ENCODE measurements at regions not wholly inside any gene's neighbourhood (a gene's known extent, or its start where the extent isn't known, plus 50 kb on each side); places are given as distances from the start of the nearest gene placed in this dataset.

DNA sequence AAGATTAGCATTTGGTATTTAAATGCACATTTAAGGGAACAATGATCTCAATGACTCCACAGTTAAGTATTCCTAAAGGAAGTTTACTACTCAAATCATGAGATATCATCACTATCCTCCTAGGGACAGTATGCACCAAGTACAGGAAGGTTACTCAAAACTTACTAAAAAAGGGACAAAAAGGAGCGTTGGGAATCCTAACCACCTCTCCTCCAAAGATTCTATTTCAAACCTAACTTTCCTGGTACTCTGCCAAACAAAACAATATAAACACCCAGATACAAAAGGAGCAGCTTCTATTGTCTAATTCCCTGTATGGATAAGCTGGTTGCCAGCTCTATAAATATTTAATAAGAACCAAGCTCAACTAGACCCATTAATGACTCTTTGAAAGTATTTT, 377.7 kb downstream of the NUAK1 start:
- no peak for DNase-seq

DNA sequence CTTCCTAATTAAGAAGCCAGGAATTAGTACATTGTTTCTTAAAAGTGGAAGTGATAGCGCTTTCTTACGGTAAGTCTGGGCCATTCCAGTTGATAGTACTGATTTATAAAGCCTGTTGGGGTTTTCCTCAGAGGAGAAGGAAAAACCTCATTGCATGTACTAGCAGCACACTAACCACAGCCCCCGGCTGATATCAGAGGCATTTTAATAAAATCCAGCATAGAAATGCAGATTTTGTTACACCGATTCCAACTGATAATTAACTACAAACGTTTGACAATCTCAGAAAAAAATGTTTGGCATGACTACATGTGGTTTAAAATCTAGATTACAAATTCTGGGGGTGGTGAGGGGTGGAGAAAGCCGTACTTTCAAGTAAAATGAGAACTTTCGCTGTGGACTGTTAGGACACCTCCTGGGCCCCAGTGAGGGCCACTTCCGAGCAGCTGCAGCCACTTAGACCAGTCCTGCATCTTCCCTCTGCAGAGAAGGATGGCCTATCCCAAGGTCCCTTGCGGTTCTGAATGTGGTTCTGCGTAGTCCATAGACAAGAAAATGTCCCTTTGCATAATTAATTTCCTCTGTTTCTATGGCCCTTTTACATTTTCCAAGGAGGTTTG, 374.4 kb downstream of the NUAK1 start:
- no peak for DNase-seq

DNA sequence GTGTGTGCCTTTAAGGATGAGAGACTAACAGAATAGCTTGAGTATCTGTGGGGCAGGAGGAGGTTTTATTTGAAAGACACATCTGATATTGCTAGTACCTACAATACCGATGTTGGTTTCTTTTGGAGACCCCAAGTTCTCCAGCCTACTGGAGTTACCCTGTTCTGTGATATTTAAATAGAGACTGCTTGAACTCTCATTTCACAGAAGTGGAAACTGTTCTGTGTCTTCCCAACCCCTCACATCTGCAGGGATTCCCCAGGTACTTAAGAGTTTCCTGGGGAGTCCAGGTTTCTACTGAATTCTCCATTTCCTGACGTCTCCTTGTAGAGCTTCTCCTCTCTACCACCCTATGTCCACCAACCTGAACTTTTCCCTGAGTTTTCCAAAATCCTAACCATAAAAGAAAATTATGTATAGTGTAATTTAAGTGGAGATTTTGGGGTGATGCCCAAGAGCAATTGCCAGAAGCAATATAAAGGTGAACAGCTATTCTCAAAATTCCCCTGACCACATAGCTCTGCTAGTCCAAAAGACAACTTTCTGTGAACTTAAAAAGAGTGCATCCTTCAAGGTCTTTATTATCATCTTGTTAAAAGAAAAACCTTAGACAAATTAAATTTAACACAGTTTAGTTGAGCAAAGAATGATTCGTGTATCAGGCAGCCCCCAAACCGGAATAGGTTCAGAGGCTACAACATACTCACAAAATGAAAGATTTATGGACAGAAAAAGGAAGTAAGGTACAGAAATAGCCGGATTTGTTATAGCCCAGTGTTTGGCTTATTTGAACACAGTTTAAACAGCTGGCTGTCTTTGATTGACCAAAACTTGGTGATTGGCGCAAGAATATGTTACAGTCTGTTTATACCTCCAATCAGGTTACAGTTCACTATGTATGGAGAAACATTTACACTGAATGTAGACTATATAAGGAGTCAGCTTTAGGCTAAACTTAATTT, 373.4 kb downstream of the NUAK1 start:
- DNase-seq: no peak

DNA sequence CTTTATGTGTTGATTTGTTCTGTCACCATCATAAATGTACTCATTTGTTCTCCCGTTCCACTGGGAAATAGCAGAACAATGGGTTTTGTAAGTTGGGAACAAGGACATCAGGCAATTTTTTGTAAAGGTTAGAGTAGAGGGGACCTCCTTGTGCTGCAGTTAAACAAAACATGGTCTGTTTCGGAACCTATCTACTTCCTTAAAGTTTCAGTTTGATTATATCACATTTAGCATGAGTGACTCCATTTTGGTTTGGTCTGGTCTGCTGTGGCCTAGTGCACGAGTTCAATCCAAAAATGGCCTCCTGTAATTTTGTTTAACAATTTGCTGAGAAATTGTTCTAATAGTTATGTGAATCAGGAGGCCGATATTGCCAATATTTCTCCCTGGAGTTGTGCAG, 372.7 kb downstream of the NUAK1 start:
- DNase-seq: no peak

DNA sequence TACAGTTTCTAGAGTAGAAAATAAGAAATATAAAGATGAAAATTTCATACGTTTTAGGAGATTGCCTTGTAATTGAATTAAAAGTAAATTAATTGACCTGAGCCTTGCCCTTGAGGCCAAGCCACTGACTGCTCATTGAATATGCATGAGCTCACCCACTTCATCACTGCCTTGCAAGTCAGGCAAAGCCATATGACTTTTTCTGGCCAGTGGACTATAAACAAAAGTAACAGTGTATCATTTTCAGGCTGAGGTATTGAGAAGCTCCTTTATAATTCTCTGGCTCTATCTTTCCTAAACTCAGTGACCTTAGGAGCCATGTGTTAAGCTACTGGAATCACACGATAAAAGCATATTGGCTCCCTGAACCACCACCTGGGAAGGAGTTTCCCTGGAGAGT, 369.3 kb downstream of the NUAK1 start:
- DNase-seq: no peak

DNA sequence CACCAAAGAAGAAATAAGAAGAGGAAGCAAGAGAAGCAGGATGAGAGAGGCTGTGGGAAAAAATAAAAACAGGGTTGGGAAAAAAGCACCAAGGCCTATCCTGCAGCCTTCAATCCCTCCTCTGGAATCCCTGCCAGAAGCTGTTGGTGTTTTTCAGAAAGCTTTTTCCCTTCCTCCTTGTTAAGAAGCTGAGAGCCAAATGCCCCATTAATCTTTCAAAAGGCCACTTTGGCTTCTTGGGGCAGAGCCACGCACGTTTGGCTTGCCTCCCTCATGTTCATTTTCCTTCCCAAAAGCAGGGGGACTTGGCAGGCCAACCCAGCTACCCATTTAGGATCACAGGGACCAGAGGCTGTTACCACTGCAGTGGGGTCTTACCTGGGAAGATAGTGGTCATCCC, 365.3 kb downstream of the NUAK1 start:
- no peak for DNase-seq

DNA sequence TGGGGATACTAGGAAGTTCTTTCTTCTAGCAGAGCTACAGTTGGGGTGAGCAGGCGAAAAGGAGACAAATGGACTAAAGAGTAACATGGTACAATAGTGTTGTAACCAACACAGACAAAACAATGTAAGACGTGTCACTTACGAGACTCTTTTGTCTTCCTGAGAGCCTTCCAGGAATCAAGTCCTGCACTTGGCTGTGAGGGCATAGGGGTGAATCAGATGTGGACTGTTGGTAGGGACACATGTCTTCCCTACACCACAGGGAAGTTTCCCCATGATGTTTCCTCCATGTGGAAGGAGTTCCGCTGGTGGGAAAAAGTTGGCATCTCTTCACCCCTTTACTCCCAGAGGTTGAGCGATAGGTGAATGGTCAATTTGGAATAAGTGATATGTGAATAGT, 364.7 kb downstream of the NUAK1 start:
- DNase-seq: no peak

DNA sequence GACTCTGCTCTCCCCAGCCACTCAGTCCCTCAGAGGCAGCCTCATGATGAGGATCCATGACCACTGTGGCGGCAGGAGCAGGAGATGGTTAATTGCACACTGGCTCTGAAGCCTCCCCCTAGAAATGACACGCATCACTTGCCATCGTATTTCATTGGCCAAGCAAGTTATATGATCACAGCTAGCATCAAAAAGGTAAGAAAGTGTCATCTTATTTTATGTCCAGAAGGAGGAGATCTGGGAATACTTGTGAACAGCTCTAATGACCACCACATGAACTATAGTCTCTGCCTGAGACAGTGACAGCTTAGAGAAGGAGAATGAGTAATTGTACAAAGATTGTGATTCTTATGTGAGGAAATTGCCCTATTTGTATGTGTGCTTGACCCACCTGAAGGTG, 363.4 kb downstream of the NUAK1 start:
- no peak for DNase-seq

DNA sequence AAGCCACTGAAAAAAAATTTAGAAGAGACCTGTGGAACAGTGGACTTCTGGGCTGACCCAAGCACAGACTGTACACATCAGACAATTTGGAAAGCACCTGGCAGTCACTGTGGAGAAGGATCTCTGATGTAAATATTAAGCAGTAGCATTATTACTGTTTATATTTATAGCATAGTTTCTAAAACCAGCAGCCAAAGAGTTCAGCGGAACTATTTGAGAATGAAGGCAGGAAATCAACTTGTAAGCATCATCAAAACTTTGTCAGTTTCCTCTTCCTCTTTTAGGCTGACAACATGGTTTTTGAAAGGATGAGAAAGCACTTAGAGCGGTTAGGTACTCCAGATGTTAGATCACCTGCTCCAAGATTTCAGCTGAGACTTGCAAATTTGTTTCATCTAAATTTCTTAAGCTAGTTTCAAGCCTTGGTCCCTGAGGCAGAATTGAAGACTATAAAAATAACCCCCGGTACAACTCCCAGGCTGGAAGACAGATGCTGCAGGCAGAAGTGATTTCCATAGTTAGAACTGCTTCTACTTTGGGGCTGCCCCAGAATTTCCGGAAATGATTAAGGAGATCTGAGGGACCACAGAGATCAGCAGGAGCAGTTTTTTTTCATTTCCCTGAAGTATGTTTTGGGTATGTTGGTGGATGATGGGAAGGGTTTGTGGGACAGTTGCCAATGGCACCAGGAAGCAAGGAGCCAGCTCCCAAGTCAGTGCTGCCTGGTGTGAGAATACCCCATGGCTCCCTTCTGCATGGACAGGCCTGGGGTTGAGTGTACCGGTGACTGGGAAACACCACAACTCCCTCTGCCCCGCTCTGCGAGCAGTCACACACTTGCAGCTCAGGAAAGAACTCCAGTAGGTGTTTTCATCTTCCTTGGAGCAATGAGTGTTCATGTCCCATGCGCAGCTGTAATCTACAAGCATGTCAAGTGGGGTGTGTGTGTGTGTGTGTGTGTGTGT, 354.5 kb downstream of the NUAK1 start:
- no peak for DNase-seq

DNA sequence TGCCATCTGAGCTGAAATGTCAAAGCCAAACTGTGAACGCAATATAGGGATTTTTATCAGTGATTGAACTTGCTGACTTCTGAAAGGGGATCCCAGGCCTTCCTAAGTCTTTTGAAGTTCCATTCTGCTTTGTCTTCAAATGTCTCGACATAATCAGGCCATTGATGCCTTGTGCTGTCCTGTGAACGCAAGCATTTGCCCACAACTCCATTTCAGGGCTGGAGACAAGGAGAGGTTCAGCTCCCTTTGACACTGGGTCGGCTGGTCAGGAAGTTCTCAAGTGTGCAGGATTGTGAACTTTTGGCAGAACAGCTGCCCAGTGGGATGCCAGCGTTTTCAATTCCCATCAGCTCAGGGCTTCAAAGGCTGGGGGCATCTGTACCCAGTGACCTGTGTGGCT, 345.3 kb downstream of the NUAK1 start:
- no peak for DNase-seq

DNA sequence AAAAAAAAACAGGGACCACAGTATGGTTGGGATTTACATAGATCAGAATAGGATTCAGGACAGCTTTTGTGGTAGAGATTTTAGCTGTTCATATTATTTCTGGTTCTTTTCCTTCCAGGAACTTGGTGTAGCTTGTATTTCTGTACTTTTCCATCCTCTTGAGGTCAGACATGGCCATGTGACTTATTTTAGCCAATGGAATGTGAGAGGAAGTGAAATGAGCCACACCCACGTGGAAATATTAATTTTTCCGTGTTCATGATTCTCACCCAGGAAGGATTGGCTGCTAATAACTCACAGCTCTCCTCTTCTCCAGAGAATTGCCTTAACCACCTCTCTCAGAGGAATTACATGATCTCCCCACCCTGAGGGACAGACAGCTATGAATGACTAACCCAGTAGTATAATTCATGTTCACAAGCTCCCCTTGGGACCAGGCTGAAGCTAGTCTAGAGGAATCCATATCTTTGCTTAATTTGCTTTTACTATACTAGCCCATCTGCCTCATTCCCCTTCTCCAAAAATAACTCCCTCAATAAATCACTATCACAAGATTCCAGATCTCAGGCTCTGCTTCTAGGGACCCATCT, 340.4 kb downstream of the NUAK1 start:
- no peak for DNase-seq

DNA sequence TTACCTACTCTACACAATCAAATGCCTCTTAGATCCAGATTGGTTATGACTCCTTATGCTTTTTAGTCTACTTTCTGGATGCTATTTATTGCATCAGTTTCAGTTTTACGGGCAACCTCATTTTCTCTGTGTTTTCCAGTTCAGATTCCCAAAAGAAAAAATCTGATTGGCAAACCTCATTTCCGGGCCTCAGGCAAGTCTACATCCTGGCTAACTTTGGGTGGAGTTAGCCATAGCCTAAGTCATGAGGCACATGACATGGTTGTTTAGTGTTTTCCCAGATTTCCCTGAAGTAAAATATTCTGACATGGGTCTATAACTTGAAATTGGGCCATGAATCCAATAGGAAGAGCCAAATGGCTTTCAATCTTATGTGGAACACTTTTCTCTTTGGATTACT, 339.7 kb downstream of the NUAK1 start:
- DNase-seq: no peak

DNA sequence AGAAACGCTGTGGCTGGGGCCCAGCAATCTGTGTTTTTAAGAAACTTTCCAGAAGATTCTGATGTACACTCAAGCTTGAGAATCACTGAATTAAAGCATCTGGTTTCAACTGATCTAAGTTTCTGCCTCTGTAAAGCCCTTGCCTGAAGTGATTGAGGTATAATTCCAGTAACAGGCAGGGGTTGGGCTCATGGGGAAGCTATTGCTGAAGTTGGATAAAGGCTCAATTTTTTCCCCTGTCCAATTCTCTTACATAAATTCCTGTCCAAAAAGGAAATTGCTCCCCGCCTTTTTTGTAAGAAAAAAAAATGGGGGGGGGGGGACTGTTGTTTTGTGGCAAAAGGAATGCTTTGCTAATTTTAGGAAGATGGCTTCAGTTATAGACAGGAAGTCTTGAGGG, 337.4 kb downstream of the NUAK1 start:
- no peak for DNase-seq

DNA sequence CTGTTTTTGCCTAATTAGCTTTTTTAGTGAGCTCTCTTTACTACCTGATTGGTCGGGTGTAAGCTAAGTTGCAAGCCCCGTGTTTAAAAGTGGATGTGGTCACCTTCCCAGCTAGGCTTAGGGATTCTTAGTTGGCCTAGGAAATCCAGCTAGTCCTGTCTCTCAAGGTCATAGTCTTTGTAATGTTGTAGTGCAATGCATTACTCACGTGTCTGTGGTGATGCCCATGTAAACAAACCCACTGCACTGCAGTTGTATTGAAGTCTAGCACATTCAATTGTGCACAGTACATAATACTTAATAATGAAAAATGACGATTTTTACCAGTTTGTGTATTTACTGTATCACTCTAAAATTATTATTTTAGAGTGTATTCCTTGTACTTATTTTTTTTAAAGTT, 335.5 kb downstream of the NUAK1 start:
- no peak for DNase-seq

DNA sequence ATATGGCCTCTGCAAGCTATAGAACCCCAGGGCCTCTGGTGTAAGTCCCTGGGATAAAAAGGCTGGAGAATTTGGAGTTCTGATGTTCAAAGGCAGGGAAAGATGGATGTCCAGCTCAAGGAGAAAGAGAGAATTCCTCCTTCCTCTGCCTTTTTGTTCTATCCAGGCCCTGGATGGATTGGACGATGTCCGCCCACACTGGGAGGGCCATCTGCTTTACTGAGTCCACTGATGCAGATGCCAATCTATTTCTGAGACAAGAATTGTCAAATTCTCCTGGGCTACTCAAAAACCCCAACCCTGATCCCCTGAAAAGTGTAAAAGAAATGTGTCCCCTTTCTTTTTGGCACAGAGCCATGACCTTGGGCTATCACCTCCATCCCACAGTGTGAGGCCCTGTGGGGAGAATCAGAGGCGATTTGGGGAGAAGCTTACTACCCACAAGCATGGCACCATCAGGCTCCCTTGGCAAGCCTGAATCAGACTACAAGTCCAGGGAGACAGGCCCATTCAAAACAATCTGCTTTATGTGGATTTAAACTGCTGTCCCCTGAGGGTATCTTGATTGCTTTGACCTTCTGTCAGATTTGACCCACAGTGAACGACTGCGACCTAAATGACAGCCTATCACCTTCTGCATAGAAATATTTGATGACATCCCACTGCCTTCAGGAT, 334.0 kb downstream of the NUAK1 start:
- DNase-seq: no peak

DNA sequence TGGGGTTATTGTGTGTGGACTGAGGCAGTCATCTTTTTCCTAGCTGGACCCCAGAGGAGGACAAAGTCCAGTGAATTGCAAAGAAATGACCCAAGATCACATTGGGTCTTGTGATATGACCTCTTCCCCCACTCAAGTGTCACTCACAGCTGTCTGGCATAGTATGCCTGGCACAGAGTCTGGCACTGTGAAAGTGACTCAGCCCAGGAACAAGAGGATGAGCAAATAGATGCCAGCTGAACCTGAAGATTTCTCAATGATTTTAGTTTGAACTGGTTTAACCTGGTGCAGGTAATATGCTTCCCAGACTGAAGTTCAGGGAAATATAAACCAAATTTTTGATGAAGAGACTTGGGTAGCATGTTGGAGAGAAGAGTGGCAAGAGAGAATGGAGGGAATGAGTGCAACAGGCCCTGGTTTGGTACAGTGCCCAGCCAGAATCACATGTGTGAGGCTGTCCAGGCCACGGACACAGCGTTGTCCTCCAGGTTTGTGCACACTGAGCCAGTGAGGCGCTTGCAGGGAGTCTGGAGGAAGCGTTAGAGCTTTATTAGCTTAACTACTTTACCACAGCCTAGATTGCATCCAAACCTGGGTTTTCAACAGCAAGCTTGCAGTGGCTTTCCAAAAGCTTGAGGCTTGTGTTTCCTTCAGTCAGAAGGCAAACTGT, 332.9 kb downstream of the NUAK1 start:
- DNase-seq: no peak

DNA sequence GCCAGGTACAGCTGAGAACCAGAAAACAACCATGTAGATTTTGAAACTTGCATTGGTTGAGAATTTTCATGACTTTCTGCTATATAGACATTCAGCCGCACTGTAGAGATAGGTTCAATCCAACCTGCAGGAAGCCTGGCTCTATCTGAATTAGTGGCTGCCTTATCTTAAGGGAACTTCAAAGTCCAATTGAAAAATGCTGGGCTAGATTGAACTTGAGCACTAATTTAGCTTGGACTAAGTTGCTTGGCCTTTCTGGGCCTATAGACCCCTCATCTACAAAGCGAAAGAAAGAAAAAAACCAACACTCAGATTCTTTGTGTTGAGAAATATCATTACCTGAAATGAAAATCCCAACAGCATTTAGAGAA, 332.4 kb downstream of the NUAK1 start:
- DNase-seq: no peak

DNA sequence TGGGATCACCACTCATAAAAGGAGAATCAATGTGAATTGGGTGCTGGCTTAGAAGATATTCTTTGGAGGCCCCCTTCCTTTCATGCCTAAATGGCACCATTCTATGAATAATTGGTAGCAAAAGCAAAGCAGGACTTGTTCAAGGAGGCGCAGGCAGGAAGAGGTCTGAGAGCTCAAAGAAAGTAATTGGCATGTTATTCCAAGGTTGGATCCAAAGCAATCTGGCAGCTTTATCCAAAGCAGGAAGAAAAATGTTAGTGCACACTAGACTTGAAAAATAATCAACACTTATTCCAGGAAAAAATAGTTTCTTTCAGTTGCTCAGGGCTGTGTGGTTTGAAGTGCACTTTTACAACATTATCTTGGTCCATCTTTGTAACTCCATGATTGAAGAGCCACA, 326.4 kb downstream of the NUAK1 start:
- DNase-seq: no peak

DNA sequence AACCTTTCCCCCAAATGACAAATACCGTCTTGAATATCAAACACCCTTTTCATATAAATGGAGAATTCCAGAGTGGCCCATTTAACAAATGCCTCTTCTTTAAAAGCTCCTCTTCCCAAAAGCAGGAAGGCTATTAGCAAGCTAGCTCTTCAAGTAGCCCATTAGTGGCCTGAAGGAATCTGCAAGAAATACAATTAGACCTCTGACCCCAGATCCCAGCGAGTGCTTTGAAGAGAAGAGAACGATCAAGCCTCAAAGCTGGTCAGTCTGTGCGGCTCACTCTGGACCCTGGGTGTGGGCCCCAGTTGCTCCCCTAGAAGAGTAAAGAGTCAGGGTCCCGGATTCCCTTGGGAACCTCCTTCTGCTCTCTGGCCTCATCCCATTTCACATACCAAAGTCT, 325.6 kb downstream of the NUAK1 start:
- DNase-seq: no peak

DNA sequence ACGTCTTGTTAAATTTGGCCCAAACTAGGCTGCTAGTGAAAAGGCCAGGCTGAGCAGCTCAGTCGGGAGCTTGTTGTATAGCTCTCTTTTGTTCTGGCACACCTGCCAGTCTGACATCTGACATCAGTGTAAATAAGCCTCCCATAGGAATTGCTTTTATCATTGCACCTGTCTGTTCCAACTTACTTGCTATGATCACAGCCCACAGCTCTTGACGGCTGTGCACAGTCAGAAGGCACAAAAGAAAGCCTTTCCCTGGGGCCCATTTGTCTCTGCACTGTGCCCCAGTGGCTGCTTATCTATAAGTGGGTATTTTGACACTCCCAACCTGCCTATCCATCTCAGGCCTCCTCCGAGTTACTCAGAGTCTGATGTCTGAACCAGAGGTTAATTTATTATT, 324.5 kb downstream of the NUAK1 start:
- DNase-seq: no peak

DNA sequence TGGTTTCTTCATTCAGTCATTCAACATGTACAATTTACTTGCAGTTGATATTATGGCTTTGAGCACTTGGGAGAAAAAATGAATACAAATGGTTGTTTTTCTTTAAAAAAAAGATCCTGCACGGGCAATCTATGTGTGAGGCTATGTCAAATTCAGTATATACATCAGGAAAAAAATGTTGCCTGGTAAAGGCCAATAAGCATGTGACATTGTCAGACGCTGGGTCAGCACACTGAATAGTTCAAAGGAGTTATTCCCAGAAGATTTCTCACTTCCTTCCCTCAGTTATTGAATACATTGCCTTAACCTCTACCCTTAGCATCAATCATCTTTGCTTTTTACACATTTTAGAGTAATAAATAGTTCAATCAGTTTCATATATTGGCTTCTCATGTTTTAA, 319.2 kb downstream of the NUAK1 start:
- no peak for DNase-seq

All from hematopoietic multipotent progenitor cell treated with erythropoietin and hydrocortisone succinate and interleukin-3 and kit ligand, for 8 days (in vitro differentiated cells).